HL-60 (cell line): ENCODE measurements at regions not wholly inside any gene's neighbourhood (a gene's known extent, or its start where the extent isn't known, plus 50 kb on each side); places are given as distances from the start of the nearest gene placed in this dataset.

Source experiments
- DNase-seq, 2 experiments: peaks; one replicate each; pipeline ENCODE4 v3.0.0-alpha.2; 2010 to 2020; ENCODE audit warnings: low read depth in 1 of 2, low spot score in 1 of 2
- H3K27ac ChIP-seq: fragments of 250-450 bp; sonication (Bioruptor Pico); replicated peaks from 2 replicates; pipeline ENCODE4 v1.5.1; 2020; ENCODE audit warnings: mild to moderate bottlenecking, moderate library complexity
- H3K27me3 ChIP-seq: fragments of 250-450 bp; sonication (Bioruptor Pico); 2 replicates; pipeline ENCODE4 v1.5.1; 2021; ENCODE audit warnings: mild to moderate bottlenecking, moderate library complexity; ENCODE audit not compliant: insufficient read depth, poor library complexity, severe bottlenecking
- H3K4me3 ChIP-seq: replicated peaks from 2 replicates; pipeline ENCODE4 v1.5.1; 2011; ENCODE audit warnings: mild to moderate bottlenecking, control low read depth, low read length; ENCODE audit not compliant: insufficient read depth
- CTCF ChIP-seq: IDR thresholded peaks from one replicate; pipeline ENCODE4 v1.5.1; 2011; ENCODE audit warnings: low read length, control low read depth, inconsistent platforms; ENCODE audit not compliant: insufficient read depth
- GABPA ChIP-seq: IDR thresholded peaks from 2 replicates; pipeline ENCODE4 v1.6.1; 2012; ENCODE audit warnings: low read depth
- POLR2AphosphoS5 ChIP-seq: IDR thresholded peaks from 2 replicates; pipeline ENCODE4 v1.6.1; 2012; ENCODE audit warnings: low read depth
- REST ChIP-seq: IDR thresholded peaks from 2 replicates; pipeline ENCODE4 v1.6.1; 2012; ENCODE audit warnings: low read depth; ENCODE audit not compliant: insufficient replicate concordance
- SPI1 ChIP-seq: IDR thresholded peaks from 2 replicates; pipeline ENCODE4 v1.6.1; 2012; ENCODE audit warnings: low read depth, mild to moderate bottlenecking, borderline replicate concordance

GRCh38 chr6:167435209-167435728 is 110.4 kb downstream of the TTLL2 start:
- Histone ChIP-seq H3K4me3 (no peak overlapping the region), H3K27ac (no peak overlapping the region), H3K27me3 (peaks cover 4% of the 10 kb centered on the region)
- TF ChIP-seq SPI1 (no peak), POLR2AphosphoS5 (no peak), GABPA (no peak), REST (no peak), CTCF (no peak)
- no peak for DNase-seq

GRCh38 chr6:167437888-167438484 is 113.1 kb downstream of the TTLL2 start:
- Histone ChIP-seq H3K27ac (no peak overlapping the region), H3K4me3 (no peak overlapping the region), H3K27me3 (peaks cover 4% of the 10 kb centered on the region)
- DNase-seq: no peak
- TF ChIP-seq POLR2AphosphoS5 (no peak), CTCF (no peak), GABPA (no peak), SPI1 (no peak), REST (no peak)

- no peak overlapping the region for H3K4me3 ChIP-seq
- H3K27me3 ChIP-seq: peaks cover 4% of the 10 kb centered on the region
- no peak overlapping the region for H3K27ac ChIP-seq
- no peak for DNase-seq
- no peak for TF ChIP-seq SPI1
These were observed 116.9 kb downstream of the TTLL2 start for GRCh38 chr6:167441715-167442206.

GRCh38 chr6:167442245-167442644 is 117.4 kb downstream of the TTLL2 start:
- H3K27ac ChIP-seq: no peak overlapping the region
- H3K27me3 ChIP-seq: peaks cover 4% of the 10 kb centered on the region
- DNase-seq: no peak
- TF ChIP-seq GABPA (no peak), REST (no peak), POLR2AphosphoS5 (no peak), SPI1 (no peak), CTCF (no peak)
- no peak overlapping the region for H3K4me3 ChIP-seq
